Activated gamma-delta T cell (primary cell): ENCODE measurements at regions not wholly inside any gene's neighbourhood (a gene's known extent, or its start where the extent isn't known, plus 50 kb on each side); places are given as distances from the start of the nearest gene placed in this dataset.

Experiments
- DNase-seq: peaks from one replicate; lab custom pipeline; 2025; lab: John Stamatoyannopoulos, UW

- no peak for DNase-seq
Measured at GRCh38 chr4:136664988-136665387, 867.3 kb downstream of the PCDH18 start.

- DNase-seq = no peak
Measured at GRCh38 chr4:136662539-136662938, 869.8 kb downstream of the PCDH18 start.

GRCh38 chr4:136653640-136654406 lies 878.5 kb downstream of the PCDH18 start:
- no peak for DNase-seq

- DNase-seq = no peak
Measured at GRCh38 chr4:136651932-136652331, 880.4 kb downstream of the PCDH18 start.

DNA sequence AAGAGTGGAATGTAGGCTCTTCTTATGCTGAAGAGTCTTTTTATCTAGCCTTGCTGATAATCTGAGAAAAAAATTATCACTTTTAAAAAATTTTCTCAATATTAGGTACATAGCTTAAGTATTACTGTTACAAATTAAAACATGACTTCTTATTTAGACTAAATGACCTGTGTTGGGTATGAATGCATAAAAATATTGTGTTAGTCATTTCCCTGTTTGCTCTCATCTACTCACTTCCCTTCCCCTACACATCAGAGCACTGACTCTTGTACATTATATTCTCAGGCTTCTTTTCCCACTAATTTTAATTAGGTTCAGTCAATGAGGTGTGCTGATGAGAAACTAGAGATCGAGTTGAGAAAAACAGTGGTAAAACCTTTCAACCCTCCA lies 881.0 kb downstream of the PCDH18 start:
- no peak for DNase-seq

DNA sequence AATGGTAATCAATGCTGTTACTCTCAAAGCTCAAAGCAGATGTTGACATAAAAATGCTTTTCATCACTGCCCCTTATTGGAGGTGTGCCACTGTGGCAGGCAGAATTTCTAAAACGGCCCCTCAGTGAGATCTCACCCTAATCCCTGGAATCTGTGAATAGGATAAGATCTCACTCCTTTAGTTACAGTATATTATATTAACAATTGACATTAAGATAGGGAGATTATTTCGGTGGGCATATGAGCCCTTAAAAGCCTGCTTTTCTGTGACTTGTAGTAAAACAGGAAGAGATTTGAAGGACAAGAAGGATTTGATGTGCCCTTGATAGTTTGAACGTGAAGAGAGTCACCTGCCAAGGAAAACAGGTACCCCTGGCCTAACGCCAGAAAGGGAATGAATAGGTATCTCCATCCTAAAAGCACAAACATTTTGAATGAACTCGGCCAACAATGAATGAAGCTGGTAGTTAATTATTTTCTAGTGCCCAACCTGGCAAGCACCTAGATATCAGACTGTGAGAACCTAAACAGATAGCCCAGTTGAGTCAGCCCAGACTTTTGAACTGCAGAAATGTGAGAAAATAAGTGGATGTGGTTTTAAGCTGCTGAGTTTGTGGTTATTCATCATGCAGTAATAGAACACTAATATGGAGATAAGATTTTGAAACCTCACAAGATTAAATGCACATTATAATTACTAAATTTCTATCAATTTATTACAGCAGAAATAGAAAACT lies 881.6 kb downstream of the PCDH18 start:
- DNase-seq = no peak

GRCh38 chr4:136644279-136644678 lies 888.0 kb downstream of the PCDH18 start:
- DNase-seq = no peak

DNA sequence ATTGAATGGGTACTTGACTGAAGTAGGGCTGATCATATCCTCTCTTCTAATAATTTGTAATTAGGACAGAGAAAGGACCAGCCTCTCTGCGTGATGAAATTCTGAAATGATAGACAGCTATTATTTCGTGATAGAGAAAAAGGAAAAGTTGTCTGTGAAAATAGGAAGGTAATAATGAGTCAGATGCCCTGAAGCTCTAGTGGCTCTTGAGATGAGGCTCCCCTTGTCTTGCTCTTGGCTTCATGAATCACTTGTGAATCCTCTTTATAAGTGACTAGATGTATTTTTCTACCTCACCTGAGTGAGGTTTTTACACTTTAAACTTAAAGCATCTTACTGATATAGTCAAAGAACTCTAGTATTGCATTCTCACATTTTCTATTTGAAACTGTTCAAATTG lies 888.9 kb downstream of the PCDH18 start:
- no peak for DNase-seq

GRCh38 chr4:136637071-136637777 lies 895.1 kb downstream of the PCDH18 start:
- DNase-seq = no peak

GRCh38 chr4:136636155-136636554 lies 896.1 kb downstream of the PCDH18 start:
- DNase-seq = no peak

DNA sequence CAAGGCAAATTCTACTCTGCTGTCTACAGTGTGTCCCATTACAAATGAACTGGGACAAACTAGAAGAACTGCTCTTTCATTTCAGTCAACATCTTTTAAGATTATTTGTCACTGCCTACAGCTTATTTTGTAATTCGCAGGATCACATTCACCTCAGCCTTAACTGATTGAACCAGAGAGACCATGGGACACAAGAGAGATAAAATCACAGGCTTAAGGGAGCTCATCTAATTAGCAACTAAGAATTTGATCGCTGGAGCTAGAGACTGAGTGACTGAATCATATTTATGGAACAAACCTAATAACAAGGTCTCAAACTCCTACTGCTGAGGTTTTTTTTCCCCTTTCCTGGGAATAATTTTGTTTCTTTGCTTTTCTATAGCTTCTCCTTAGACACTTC lies 898.2 kb downstream of the PCDH18 start:
- DNase-seq = no peak

DNA sequence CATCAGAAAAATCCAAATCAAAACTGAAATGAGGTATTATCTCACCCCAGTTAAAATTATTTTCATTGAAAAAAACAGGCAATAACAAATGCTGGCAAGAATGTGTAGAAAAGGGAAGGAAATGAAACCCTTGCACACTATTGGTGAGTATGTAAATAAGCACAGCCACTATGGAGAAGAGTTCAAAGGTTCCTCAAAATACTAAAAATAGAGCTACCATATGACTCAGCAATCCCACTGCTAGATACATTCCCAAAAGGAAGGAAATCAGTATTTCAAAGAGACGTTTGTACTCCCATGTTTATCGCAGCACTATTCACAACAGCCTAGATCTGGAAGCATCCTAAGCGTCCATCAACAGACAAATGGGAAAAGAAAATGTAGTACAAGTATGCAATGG lies 932.4 kb downstream of the PCDH18 start:
- no peak for DNase-seq

GRCh38 chr4:136590440-136590839 lies 941.9 kb downstream of the PCDH18 start:
- DNase-seq = no peak

DNA sequence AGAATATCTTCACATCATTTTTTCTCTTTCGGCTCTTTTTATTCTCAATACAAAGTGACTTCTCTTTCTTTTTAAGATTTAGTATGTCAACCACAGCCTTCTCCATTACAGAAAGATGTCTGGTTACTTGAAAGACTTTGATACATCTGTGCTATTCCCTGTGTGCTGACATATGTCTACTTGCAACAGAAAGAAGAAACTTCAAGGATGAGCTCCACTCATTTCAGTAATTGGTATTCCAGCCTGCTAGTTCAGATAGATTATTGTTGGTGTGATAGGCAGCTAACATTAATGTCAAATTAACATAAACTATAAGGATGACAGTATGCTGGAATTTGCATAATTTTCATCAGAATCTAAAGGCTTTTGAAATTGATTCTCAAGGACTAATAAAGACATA lies 948.7 kb downstream of the PCDH18 start:
- DNase-seq = no peak

GRCh38 chr4:136581119-136581518 lies 951.2 kb downstream of the PCDH18 start:
- DNase-seq = no peak

- DNase-seq = no peak
Measured at GRCh38 chr4:136575146-136575545, 957.1 kb downstream of the PCDH18 start.

GRCh38 chr4:136573460-136573859 lies 958.8 kb downstream of the PCDH18 start:
- DNase-seq = no peak

DNA sequence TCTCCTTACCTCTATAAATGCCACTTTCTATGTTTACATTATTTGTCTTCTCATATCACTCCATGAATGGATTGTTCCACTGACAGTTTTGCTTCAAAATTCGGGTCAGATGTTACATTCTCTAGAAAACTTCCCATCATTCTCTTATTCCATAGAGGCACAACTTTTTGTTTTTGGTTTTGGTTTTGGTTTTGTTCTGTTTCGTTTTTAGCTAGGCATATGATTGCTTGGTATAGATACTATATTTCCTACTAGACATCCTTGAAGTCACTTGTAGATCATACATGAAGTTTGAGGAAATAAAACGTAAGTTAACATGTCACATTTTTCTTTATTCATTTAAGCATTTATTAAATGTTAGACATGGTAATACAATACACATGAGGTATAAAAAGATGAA lies 961.0 kb downstream of the PCDH18 start:
- DNase-seq = no peak

GRCh38 chr4:136562834-136563233 lies 969.5 kb downstream of the PCDH18 start:
- DNase-seq = no peak

- DNase-seq = no peak
Measured at GRCh38 chr4:136558940-136559494, 973.3 kb downstream of the PCDH18 start.

DNA sequence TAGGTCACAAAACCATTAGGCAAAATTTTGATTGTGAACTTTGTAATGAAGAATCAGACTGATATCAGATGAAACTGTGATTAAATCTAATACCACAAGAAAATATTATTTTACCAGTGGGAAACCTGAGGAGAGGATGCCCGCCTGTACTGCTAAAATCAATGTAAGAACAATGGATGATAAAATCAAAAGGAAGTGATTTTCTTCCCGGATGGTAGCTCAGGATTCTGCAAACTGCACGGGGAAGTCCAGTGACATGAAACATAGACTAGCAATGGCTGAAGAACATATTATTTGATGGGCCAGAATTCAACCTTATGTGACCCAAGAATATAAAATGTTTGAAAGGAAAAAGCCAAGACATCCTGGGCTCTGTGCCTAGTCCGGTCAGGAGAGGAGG lies 974.9 kb downstream of the PCDH18 start:
- DNase-seq = no peak

GRCh38 chr4:136554033-136554432 lies 978.3 kb downstream of the PCDH18 start:
- no peak for DNase-seq

DNA sequence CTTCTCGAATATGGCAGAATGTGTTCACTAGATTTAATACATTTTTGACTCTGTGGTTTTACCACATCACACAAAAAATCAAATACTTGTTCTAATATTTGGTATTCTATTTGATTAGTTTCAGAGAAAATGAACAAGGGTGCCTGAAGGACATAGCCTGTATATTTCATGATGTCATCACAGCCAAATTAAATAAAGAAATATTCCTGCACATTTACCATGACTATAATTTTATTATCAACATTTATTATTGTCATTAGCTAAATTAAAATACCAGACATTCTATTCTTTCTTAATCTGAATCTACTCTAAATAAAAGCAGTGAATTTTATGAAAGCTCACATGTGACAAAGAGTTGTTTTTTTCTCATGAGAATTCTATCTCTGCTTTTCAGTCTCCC lies 980.5 kb downstream of the PCDH18 start:
- no peak for DNase-seq
